Upper lobe of right lung (tissue), 1 donor: ENCODE measurements at regions not wholly inside any gene's neighbourhood (a gene's known extent, or its start where the extent isn't known, plus 50 kb on each side); places are given as distances from the start of the nearest gene placed in this dataset.

Experiments
- ATAC-seq: fragments of 200-7000 bp; cut with Tn5 transposase; one replicate; pipeline ENCODE4 v1.9.1; 2020; ENCODE audit warnings: mild to moderate bottlenecking, moderate library complexity
- DNase-seq: peaks from one replicate; pipeline ENCODE4 v3.0.0-alpha.2; 2020
- H3K27ac ChIP-seq: fragments of 200-600 bp; one replicate; pipeline ENCODE4 v1.8.0; 2022
- H3K27me3 ChIP-seq: fragments of 200-600 bp; one replicate; pipeline ENCODE4 v1.8.0; 2022; ENCODE audit warnings: mild to moderate bottlenecking
- H3K36me3 ChIP-seq: fragments of 200-600 bp; one replicate; pipeline ENCODE4 v1.8.0; 2022
- H3K4me1 ChIP-seq: fragments of 200-600 bp; one replicate; pipeline ENCODE4 v1.8.0; 2022
- H3K4me3 ChIP-seq: fragments of 200-600 bp; one replicate; pipeline ENCODE4 v1.8.0; 2022; ENCODE audit warnings: mild to moderate bottlenecking
- H3K9me3 ChIP-seq: fragments of 200-600 bp; one replicate; pipeline ENCODE4 v1.8.0; 2022
- intact Hi-C: fragments of 100-400 bp; cut with DNase I; formaldehyde crosslinking; loops from one replicate; pipeline ENCODE4 v1.11.0; 2022
- TF ChIP-seq, protein P1 (sequence below): fragments of 200-600 bp; IDR thresholded peaks from one replicate; pipeline ENCODE4 v1.8.0; 2022; ENCODE audit warnings: antibody characterized with exemption
- donor health status: DM: no; HTN: yes; CAD: no; lungs with severe emphysema.

DNA sequence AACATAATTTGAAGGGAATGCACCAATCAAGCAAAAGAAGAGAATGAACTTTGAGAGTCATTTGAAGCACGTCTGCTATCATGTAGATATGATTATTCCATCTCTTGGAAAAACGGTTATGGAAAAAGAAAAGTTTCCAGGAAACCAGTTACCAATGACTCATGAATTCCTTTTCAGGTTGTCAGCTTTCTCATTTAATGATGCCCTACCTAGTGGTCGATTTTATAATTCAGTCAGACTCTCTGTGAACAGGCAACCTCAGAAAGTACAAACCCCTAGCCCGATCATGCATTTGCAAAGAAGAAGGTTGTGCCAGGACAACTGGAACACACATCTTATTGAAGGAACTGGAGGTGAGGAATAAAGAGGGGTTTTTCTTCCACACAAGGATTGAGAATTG, 355.1 kb upstream of the GRIA1 start:
- no peaks in the 10 kb centered on the region for H3K36me3 ChIP-seq
- no peaks in the 10 kb centered on the region for H3K27me3 ChIP-seq
- TF ChIP-seq, protein P1, sequence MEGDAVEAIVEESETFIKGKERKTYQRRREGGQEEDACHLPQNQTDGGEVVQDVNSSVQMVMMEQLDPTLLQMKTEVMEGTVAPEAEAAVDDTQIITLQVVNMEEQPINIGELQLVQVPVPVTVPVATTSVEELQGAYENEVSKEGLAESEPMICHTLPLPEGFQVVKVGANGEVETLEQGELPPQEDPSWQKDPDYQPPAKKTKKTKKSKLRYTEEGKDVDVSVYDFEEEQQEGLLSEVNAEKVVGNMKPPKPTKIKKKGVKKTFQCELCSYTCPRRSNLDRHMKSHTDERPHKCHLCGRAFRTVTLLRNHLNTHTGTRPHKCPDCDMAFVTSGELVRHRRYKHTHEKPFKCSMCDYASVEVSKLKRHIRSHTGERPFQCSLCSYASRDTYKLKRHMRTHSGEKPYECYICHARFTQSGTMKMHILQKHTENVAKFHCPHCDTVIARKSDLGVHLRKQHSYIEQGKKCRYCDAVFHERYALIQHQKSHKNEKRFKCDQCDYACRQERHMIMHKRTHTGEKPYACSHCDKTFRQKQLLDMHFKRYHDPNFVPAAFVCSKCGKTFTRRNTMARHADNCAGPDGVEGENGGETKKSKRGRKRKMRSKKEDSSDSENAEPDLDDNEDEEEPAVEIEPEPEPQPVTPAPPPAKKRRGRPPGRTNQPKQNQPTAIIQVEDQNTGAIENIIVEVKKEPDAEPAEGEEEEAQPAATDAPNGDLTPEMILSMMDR = no peak
- DNase-seq (no peak), ATAC-seq (no peak)
- intact Hi-C loops = no loop called here
- H3K4me1 ChIP-seq = no peaks in the 10 kb centered on the region
- H3K4me3 ChIP-seq = no peak overlapping the region
- H3K9me3 ChIP-seq = no peaks in the 10 kb centered on the region
- no peak overlapping the region for H3K27ac ChIP-seq

DNA sequence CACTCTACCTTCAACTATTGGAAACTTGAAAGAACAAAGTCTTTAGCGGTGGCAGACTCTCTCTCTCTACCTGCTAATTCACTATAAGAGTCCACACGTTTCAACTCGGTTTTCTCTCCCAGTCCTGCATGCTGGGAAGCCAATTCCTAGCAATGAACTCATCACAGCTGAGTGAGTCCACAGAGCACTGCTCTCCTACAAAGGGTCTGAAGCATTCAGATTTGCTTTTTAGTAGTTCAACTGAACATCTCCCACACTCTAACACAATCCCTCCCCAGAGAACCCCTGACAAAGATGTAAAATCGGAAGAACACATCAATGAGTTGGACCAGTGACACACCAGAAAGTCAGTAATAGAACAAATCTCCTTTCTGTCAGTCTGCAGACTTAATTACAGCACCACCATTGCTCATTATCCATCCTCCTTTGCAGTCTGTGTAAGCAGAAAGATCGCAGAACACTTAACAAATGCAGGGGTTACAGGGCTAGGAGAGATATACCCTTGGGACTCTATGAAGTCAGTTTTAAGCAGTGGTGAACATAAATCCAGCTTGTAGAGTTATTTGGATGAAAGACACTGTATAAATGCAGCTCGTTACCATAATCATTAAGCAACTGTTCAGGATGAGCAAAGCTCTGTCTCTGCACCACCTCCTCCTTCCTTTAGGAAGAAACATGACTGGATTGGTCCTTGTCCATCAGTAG, 353.4 kb upstream of the GRIA1 start:
- no peaks in the 10 kb centered on the region for H3K36me3 ChIP-seq
- TF ChIP-seq, protein P1 = no peak
- no peak overlapping the region for H3K4me3 ChIP-seq
- no peak overlapping the region for H3K27ac ChIP-seq
- H3K27me3 ChIP-seq = no peaks in the 10 kb centered on the region
- H3K9me3 ChIP-seq = no peaks in the 10 kb centered on the region
- DNase-seq (no peak), ATAC-seq (no peak)
- intact Hi-C loops = no loop called here
- no peaks in the 10 kb centered on the region for H3K4me1 ChIP-seq

DNA sequence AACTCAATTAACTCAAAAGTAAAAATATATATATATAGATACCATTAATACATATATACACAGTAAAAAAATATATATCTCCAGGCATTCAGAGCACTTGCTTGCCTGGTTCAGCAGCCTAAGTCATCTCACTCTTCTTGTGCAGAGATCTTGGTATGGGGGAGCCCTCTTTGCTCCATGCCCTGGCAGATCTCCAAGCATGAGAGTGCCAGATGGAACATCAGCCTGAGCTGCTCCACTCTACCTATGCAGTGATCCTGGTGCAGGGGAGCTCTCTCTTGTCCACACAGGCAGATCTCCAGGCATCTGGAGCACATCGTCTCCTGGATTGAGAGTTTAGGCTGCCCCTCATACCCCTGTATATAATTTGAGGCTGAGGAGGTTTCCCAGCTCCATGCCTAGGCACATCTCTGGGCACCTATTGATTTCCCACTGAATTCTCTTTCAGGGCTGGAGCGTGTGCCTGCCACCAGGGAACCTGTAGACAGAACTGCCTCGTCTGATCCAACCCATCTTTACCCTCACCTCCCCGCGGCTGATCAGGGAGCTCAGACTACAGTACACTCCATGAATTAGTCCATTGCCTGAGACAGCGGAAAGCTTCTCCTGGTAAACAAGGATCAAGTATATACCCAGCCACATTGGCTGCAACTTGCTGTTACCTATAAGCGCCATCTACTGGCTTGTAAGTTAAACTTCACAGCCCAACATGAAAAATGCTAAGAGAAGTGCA, 342.4 kb upstream of the GRIA1 start:
- TF ChIP-seq, protein P1 = peak; percentile 62
- DNase-seq (no peak), ATAC-seq (peak; percentile 77)
- intact Hi-C loops = no loop called here
- H3K36me3 ChIP-seq = no peaks in the 10 kb centered on the region
- no peak overlapping the region for H3K4me3 ChIP-seq
- H3K9me3 ChIP-seq = peaks cover 6% of the 10 kb centered on the region
- H3K27ac ChIP-seq = no peak overlapping the region
- H3K4me1 ChIP-seq = no peaks in the 10 kb centered on the region
- no peaks in the 10 kb centered on the region for H3K27me3 ChIP-seq

DNA sequence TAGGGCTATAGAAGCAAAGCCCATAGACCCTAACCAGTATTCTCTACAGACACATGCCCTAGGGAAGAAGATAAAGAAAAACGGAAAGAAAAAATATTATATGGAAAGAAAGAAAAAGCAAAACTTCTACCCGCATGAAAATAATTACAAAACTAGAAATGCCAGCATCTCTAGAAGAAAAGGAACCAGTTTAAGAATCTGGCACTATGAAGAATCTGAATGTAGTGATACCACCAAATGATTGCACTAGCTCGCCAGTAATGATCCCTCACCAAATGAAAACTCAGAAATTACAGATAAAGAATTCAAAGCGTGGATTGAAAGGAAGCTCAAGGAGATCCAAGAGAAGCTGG, 341.9 kb upstream of the GRIA1 start:
- no peaks in the 10 kb centered on the region for H3K27me3 ChIP-seq
- no peak overlapping the region for H3K27ac ChIP-seq
- intact Hi-C loops = no loop called here
- no peaks in the 10 kb centered on the region for H3K36me3 ChIP-seq
- no peak for ATAC-seq
- TF ChIP-seq, protein P1 = no peak
- DNase-seq = no peak
- no peak overlapping the region for H3K4me3 ChIP-seq
- no peaks in the 10 kb centered on the region for H3K4me1 ChIP-seq
- peaks cover 6% of the 10 kb centered on the region for H3K9me3 ChIP-seq

DNA sequence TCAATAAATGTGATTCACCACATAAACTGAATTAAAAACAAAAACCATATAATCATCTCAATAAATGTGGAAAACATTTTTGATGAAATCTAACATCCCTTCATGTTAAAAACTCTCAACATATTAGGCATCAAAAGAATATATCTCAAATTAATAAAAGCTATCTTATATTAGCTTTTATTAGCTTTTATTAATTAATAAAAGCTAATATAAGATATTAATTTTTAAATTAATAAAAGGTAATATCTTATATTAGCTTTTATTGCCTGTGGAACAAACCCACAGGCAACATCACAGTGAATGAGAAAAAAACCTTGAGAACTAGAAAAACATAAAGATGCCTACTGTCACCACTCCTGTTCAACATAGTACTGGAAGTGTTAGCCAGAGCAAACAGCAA, 338.9 kb upstream of the GRIA1 start:
- no peaks in the 10 kb centered on the region for H3K4me1 ChIP-seq
- no peaks in the 10 kb centered on the region for H3K9me3 ChIP-seq
- no peak for DNase-seq
- H3K4me3 ChIP-seq = no peak overlapping the region
- H3K27ac ChIP-seq = no peak overlapping the region
- intact Hi-C loops = no loop called here
- ATAC-seq = no peak
- no peaks in the 10 kb centered on the region for H3K36me3 ChIP-seq
- H3K27me3 ChIP-seq = no peaks in the 10 kb centered on the region
- TF ChIP-seq, protein P1 = no peak
